Gastrocnemius medialis (tissue), 4 donors: ENCODE measurements at regions not wholly inside any gene's neighbourhood (a gene's known extent, or its start where the extent isn't known, plus 50 kb on each side); places are given as distances from the start of the nearest gene placed in this dataset.

Source experiments
- POLR2A ChIP-seq, 2 donors: fragments of 450-650 bp; IDR thresholded peaks; one replicate each; pipeline ENCODE4 v1.6.1; 2017; ENCODE audit warnings: antibody characterized with exemption in 2 of 2, mild to moderate bottlenecking in 2 of 2, moderate library complexity in 2 of 2
- TF ChIP-seq, protein P1 (sequence below), 5 experiments: fragments of 450-650 bp in 3 of 5; fragments of 200-600 bp in 2 of 5; sonication (generic) in 2 of 5; IDR thresholded peaks in 4 of 5; conservative IDR thresholded peaks in 1 of 5; 1 replicate in 4 of 5; 2 replicates in 1 of 5; pipeline ENCODE4 v1.5.1; 2016 to 2019; ENCODE audit warnings: antibody characterized with exemption in 5 of 5, mild to moderate bottlenecking in 3 of 5, moderate library complexity in 3 of 5

DNA sequence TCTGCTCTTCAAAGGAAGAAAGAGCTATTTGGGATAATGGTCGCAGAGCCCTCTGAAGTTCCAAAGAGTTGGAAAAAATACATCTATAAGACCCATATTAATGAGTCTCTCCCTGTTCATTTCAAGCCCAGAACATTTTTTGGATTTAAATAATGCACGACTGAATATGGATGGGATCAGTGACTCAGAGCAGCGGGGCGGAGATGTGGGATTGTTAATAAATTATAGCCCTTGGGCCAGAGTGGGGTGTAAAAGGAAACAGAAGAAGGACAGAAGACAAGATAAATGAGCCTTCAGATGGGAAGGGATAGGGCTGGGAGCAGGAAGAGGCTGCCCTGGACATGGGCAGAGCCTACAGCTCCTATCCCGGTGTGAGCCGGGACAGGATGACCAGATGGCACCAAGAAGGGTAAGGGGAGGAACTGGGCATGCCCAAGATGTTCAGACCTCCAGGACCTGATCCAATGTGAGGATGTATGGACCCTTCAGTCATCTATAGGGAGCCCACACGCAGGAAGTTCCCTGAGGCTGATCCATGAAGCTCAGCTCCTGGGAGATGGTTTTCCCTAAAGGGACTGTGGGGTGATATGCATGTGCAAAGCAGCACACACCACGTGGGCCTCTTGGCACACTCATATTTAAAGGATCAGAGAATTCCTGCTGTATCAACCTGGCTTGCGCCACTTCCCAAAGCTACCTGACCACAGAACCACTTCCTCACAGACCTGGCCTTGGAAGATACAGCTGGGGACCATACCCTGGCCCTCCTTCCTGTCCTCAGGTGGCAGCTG, 96.1 kb upstream of the PLXNA4 start:
- TF ChIP-seq, protein P1, sequence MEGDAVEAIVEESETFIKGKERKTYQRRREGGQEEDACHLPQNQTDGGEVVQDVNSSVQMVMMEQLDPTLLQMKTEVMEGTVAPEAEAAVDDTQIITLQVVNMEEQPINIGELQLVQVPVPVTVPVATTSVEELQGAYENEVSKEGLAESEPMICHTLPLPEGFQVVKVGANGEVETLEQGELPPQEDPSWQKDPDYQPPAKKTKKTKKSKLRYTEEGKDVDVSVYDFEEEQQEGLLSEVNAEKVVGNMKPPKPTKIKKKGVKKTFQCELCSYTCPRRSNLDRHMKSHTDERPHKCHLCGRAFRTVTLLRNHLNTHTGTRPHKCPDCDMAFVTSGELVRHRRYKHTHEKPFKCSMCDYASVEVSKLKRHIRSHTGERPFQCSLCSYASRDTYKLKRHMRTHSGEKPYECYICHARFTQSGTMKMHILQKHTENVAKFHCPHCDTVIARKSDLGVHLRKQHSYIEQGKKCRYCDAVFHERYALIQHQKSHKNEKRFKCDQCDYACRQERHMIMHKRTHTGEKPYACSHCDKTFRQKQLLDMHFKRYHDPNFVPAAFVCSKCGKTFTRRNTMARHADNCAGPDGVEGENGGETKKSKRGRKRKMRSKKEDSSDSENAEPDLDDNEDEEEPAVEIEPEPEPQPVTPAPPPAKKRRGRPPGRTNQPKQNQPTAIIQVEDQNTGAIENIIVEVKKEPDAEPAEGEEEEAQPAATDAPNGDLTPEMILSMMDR (IDR thresholded peaks at IDR 0.05 in 4 of 5, conservative IDR thresholded peaks at IDR 0.05 in 1 of 5) = no peak
- TF ChIP-seq POLR2A (IDR thresholded peaks at IDR 0.05) = no peak
